ENCODE measurements at regions not wholly inside any gene's neighbourhood (a gene's known extent, or its start where the extent isn't known, plus 50 kb on each side); places are given as distances from the start of the nearest gene placed in this dataset.

DNA sequence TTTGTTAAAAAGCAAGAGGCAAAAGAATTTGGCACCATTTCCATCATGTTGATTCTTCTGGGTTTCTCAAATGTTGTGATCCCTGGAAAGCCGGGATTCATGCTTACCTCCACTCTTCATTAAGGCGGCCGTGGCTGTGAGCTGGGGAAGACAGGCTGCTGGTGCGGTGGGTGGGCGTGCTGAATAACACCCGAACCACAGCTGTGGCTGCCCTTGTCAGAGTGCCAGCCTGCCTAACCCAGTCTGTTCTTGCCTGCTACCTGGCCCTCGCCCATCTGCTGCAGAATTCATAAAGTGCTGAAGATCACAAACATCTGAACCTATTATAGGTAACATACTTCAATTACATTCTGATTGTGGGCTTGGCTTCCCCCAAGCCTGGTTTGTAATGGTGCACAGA, 95.8 kb upstream of the RCN1 start:
- TF ChIP-seq, protein P1, sequence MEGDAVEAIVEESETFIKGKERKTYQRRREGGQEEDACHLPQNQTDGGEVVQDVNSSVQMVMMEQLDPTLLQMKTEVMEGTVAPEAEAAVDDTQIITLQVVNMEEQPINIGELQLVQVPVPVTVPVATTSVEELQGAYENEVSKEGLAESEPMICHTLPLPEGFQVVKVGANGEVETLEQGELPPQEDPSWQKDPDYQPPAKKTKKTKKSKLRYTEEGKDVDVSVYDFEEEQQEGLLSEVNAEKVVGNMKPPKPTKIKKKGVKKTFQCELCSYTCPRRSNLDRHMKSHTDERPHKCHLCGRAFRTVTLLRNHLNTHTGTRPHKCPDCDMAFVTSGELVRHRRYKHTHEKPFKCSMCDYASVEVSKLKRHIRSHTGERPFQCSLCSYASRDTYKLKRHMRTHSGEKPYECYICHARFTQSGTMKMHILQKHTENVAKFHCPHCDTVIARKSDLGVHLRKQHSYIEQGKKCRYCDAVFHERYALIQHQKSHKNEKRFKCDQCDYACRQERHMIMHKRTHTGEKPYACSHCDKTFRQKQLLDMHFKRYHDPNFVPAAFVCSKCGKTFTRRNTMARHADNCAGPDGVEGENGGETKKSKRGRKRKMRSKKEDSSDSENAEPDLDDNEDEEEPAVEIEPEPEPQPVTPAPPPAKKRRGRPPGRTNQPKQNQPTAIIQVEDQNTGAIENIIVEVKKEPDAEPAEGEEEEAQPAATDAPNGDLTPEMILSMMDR (IDR thresholded peaks at IDR 0.05), result no peak
- no peak for TF ChIP-seq POLR2A (IDR thresholded peaks at IDR 0.05)
